GM19324 (cell line): ENCODE measurements at regions not wholly inside any gene's neighbourhood (a gene's known extent, or its start where the extent isn't known, plus 50 kb on each side); places are given as distances from the start of the nearest gene placed in this dataset.

ENCODE experiments used
- ATAC-seq: cut with Tn5 transposase; IDR thresholded peaks from one replicate; pipeline ENCODE4 v1.9.1; 2021; ENCODE audit warnings: mild to moderate bottlenecking, moderate library complexity; ENCODE audit not compliant: unreplicated experiment, low FRiP score

- ATAC-seq, result no peak
Observed at GRCh38 chr15:89400116-89400781, 65.6 kb upstream of the POLG start.

GRCh38 chr15:89399238-89400115 is 64.9 kb upstream of the POLG start:
- peak; percentile 36 for ATAC-seq

- no peak for ATAC-seq
Observed at GRCh38 chr15:89398896-89399237, 64.2 kb upstream of the POLG start.

- ATAC-seq, result no peak
Observed at GRCh38 chr15:89397653-89398023, 63.0 kb upstream of the POLG start.

GRCh38 chr15:89396723-89397652 is 62.4 kb upstream of the POLG start:
- ATAC-seq, result no peak

GRCh38 chr15:89395996-89396395 is 61.4 kb upstream of the POLG start:
- no peak for ATAC-seq

GRCh38 chr15:89395461-89395871 is 60.8 kb upstream of the POLG start:
- no peak for ATAC-seq

GRCh38 chr15:89395031-89395430 is 60.4 kb upstream of the POLG start:
- no peak for ATAC-seq

- no peak for ATAC-seq
Observed at GRCh38 chr15:89393056-89393455, 58.4 kb upstream of the POLG start.

GRCh38 chr15:89391685-89392257 is 57.1 kb upstream of the POLG start:
- ATAC-seq, result no peak

GRCh38 chr15:89389841-89390603 is 55.4 kb upstream of the POLG start:
- no peak for ATAC-seq

GRCh38 chr15:89387140-89387903 is 52.7 kb upstream of the POLG start:
- no peak for ATAC-seq

- ATAC-seq, result no peak
Observed at GRCh38 chr15:89385596-89386331, 51.1 kb upstream of the POLG start.
